Endothelial cell of hepatic sinusoid (primary cell): ENCODE measurements at regions not wholly inside any gene's neighbourhood (a gene's known extent, or its start where the extent isn't known, plus 50 kb on each side); places are given as distances from the start of the nearest gene placed in this dataset.

Source experiments
- in situ Hi-C: cut with HindIII; loops from 2 replicates; pipeline ENCODE4 v1.10.0; 2017; ENCODE audit warnings: low sequenced_read_pairs

- in situ Hi-C loops = no loop called here
Observed at GRCh38 chr9:115999498-115999897, 154.1 kb upstream of the PAPPA start.

- in situ Hi-C loops = no loop called here
Observed at GRCh38 chr9:116000748-116001329, 152.8 kb upstream of the PAPPA start.

GRCh38 chr9:116002181-116002580, 151.4 kb upstream of the PAPPA start:
- in situ Hi-C loops = no loop called here

GRCh38 chr9:116002624-116003023, 151.0 kb upstream of the PAPPA start:
- in situ Hi-C loops = no loop called here

- in situ Hi-C loops = no loop called here
Observed at GRCh38 chr9:116003397-116003796, 150.2 kb upstream of the PAPPA start.

GRCh38 chr9:116005205-116005604, 148.4 kb upstream of the PAPPA start:
- in situ Hi-C loops = no loop called here

- in situ Hi-C loops = no loop called here
Observed at GRCh38 chr9:116007824-116008223, 145.8 kb upstream of the PAPPA start.

- in situ Hi-C loops = no loop called here
Observed at GRCh38 chr9:116008278-116008677, 145.3 kb upstream of the PAPPA start.

- in situ Hi-C loops = no loop called here
Observed at GRCh38 chr9:116009420-116009819, 144.2 kb upstream of the PAPPA start.

GRCh38 chr9:116015855-116016254, 137.7 kb upstream of the PAPPA start:
- in situ Hi-C loops = no loop called here

- in situ Hi-C loops = no loop called here
Observed at GRCh38 chr9:116020146-116020545, 133.4 kb upstream of the PAPPA start.

- in situ Hi-C loops = no loop called here
Observed at GRCh38 chr9:116020801-116021200, 132.8 kb upstream of the PAPPA start.

- in situ Hi-C loops = no loop called here
Observed at GRCh38 chr9:116027096-116027495, 126.5 kb upstream of the PAPPA start.

- in situ Hi-C loops = no loop called here
Observed at GRCh38 chr9:116027511-116027910, 126.1 kb upstream of the PAPPA start.

GRCh38 chr9:116027951-116028350, 125.6 kb upstream of the PAPPA start:
- in situ Hi-C loops = no loop called here

- in situ Hi-C loops = no loop called here
Observed at GRCh38 chr9:116030517-116030916, 123.1 kb upstream of the PAPPA start.

GRCh38 chr9:116032683-116033440, 120.7 kb upstream of the PAPPA start:
- in situ Hi-C loops = no loop called here

GRCh38 chr9:116039312-116039711, 114.3 kb upstream of the PAPPA start:
- in situ Hi-C loops = no loop called here

- in situ Hi-C loops = no loop called here
Observed at GRCh38 chr9:116039893-116040292, 113.7 kb upstream of the PAPPA start.

GRCh38 chr9:116042321-116042720, 111.3 kb upstream of the PAPPA start:
- in situ Hi-C loops = no loop called here

- in situ Hi-C loops = no loop called here
Observed at GRCh38 chr9:116045083-116045482, 108.5 kb upstream of the PAPPA start.

- in situ Hi-C loops = no loop called here
Observed at GRCh38 chr9:116048081-116048480, 105.5 kb upstream of the PAPPA start.

- in situ Hi-C loops = no loop called here
Observed at GRCh38 chr9:116049456-116049855, 104.1 kb upstream of the PAPPA start.
